ENCODE measurements at regions not wholly inside any gene's neighbourhood (a gene's known extent, or its start where the extent isn't known, plus 50 kb on each side); places are given as distances from the start of the nearest gene placed in this dataset.
"Not testable (repeated sequence)": the region's sequence is repeated elsewhere in the genome, so short reads cannot be mapped to it uniquely, and the experiment has no call there.

- DNase-seq: no peak
These were observed 654.4 kb upstream of the SLC35B3 start for GRCh38 chr6:9089724-9090123.

- no peak for DNase-seq
These were observed 652.1 kb upstream of the SLC35B3 start for GRCh38 chr6:9087470-9087869.

DNA sequence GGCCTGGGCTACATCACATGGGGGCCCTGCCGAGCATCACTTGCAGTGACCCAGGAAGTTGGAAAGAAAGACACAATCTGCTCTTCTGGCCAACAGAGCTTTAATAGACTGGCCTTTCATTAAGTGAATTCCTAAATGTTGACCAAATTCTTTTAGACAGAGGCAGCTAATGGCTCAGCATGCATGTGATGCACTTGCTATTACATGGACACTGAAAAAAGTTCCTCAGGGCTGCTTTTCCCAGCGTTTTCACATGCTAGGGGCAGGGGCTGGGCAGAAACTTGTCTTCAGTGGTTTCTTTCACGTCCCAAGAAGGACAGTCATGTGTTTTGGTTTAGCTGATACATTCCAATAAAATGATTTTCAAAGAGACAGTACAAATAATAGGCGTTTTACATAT lies 651.0 kb upstream of the SLC35B3 start:
- DNase-seq: peak; percentile 2

- DNase-seq: no peak
These were observed 650.3 kb upstream of the SLC35B3 start for GRCh38 chr6:9085709-9086070.

DNA sequence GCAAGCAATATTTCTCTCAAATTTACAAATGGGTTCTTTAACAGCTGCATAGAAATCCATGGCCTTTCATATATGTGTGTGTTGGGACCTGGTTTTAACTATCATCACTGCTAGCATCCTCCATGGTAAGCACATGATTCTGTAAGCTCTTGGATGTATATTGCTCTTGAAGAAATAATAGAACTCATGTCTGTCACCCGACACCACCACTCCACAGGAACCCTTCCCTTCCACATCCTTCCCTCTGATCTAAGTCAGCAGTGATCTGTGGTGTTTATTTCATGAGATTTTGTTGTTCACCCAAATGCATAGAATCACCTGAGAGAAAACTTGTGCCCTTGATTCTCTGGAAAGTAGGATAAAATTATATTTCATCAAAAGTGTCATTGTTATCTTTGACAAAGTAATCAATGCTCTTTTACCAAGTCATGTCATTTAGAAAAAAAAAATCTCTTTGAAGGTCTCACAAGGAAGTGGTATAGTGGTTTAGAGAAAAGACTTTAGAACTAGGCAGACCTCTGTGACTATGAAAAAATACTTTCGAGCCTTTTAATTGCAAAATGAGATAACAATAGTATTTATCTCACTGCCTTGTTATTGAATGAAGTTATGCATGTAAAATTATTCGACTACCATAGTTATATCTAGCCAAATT lies 649.8 kb upstream of the SLC35B3 start:
- DNase-seq: no peak

DNA sequence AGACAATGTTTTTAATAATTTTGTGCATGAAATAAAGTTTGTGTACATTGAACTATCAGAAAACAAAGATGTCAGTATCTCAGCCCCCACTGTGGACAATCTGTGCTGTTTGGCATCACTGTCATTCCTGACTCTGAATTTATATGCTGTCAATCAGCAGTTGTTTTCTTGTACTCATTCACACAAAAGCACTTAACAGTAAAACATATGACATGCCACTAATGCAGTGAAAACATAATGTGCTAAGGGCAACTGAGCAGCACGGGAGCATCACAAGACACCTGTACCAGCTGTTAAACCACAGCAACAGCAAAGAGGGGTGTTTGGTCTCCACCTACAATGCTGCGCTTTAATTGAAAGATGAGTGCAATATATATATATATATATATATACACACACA lies 647.8 kb upstream of the SLC35B3 start:
- no peak for DNase-seq

GRCh38 chr6:9066726-9067125 lies 631.4 kb upstream of the SLC35B3 start:
- DNase-seq: no peak

DNA sequence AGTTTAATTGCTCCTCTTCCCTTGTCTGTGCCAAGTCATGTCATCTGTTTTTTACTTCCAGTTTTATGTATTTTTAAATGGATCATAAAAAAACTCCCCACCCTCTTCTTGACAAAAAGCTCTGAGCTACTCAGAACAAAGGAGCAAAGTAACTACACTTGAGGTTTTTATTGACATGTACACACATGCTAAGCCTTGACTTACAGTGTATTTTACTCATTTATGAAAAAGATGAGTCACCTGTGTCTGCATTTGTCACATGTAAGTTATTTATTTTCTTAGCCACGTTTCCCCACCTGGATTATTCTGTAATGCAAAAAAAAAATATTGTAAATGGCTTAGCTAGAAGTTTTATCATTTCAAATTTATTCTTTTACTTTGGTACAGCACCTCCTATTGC lies 628.8 kb upstream of the SLC35B3 start:
- peak; percentile 38 for DNase-seq

GRCh38 chr6:9062596-9062995 lies 627.3 kb upstream of the SLC35B3 start:
- no peak for DNase-seq

DNA sequence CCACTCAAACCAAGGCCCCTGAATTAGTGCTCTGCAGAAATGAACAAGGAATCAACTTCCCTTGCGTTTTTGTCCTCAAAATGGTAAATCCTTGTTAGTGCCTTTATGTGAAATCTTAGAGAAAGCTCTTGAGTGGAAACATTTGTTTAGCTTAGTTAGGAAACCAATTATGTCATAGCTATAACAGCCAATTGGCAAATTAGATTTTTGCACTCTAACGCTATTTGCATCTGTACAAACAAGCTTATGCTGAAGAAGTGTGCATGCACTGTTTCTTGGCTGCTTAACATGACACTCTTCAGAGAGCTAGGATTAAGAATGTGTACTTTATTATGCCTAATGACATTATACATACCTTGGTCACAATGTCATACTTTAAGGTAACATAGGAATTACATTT lies 622.6 kb upstream of the SLC35B3 start:
- DNase-seq: peak; percentile 50

GRCh38 chr6:9056556-9056955 lies 621.2 kb upstream of the SLC35B3 start:
- DNase-seq: no peak

DNA sequence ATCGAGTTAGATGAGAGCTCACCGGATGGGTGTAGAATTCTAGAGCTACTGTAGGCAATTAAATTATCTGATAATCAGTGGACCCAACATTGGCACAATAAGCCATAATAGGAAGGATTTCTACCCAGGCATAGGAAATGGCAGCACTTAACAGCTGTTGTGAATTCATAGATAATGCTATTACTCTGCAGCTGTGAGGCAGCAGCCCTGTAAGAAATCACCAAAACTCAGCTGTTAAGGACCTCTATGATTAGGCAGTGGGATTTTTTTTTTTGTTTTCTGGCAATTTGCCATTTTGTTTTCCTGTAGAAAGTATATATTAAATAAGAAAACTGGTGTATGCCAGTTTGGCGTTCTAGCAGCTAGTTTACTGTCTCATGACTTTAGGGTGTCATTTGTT lies 609.1 kb upstream of the SLC35B3 start:
- peak; percentile 24 for DNase-seq

- DNase-seq: no peak
These were observed 605.4 kb upstream of the SLC35B3 start for GRCh38 chr6:9040718-9041117.

DNA sequence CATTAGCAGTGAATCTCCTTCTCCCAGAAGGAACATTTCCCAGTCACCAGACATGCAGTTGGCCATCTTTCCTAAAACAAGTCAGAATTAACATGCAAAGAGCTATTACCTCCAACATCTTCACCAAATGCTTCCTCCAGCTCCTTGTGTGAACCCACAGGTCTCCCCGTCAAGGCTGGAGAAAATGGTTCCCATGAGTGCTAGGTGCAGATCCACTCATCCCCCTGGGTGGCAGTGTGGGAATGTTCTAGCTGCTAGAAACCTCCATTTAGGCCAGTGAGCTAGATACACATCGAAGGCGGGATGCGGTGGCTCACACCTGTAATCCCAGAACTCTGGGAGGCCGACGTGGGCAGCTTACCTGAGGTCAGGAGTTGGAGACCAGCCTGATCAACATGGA lies 603.9 kb upstream of the SLC35B3 start:
- DNase-seq: no peak

DNA sequence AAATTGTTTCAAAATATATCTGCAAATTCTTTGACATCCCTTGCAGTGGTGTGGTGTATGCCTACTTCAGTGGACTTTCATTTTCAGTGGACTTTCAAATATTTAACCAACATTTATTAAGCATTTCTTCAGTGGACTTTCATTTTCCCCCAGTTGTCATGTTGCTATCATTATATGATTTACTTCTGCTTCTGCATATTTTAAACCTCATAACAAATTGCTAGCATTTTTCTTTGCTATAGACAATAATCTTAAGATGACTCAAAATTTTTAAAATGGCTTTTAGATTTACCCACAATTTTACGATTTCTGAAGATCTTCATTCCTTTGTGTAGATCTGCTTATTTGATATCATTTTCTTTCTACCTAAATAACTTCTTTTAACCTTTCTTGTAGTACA lies 592.7 kb upstream of the SLC35B3 start:
- DNase-seq: no peak

- DNase-seq: no peak
These were observed 590.5 kb upstream of the SLC35B3 start for GRCh38 chr6:9025796-9026394.

- no peak for DNase-seq
These were observed 589.9 kb upstream of the SLC35B3 start for GRCh38 chr6:9025228-9025627.

GRCh38 chr6:9024246-9024645 lies 588.9 kb upstream of the SLC35B3 start:
- not testable (repeated sequence) for DNase-seq

DNA sequence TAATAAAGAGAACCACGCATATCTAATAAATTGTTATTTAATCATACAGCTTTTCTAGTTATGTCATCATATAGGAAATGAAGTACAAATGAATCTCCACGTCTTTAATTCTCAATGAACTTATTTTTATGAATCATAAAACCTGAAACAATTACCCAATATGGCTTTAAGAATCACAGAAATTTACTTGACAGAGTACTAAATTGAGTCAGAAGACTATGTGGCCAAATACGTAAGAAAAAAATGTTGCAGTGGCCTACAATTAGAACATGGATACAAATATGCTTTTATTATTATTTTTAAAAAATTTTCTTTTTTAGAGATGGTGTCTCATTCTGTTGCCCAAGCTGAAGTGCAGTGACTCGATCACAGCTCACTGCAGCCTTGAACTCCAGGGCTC lies 584.7 kb upstream of the SLC35B3 start:
- DNase-seq: no peak

GRCh38 chr6:9009931-9010330 lies 574.6 kb upstream of the SLC35B3 start:
- DNase-seq: no peak

- DNase-seq: no peak
These were observed 571.7 kb upstream of the SLC35B3 start for GRCh38 chr6:9007027-9007426.

GRCh38 chr6:9002833-9003232 lies 567.5 kb upstream of the SLC35B3 start:
- DNase-seq: peak; percentile 6

- no peak for DNase-seq
These were observed 559.8 kb upstream of the SLC35B3 start for GRCh38 chr6:8995156-8995555.

DNA sequence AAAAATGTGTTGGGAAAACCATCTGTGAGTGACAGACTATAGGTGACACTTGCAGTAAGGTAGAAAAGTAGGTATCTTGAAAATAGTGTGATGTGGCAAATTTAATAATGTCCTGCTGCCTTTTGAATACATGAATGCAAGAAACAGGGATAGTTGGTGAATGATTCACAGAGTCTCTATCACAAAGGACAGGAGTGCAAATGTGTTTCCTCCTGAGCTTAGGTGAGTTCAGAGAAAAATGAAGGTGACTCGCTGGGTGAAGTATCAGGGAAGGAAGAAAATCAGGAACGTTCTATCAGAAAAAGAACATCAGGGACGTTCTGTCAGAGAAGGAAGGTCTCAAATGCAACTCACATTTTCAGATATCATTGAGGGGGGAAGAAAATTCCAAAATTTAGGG lies 557.8 kb upstream of the SLC35B3 start:
- DNase-seq: no peak

DNA sequence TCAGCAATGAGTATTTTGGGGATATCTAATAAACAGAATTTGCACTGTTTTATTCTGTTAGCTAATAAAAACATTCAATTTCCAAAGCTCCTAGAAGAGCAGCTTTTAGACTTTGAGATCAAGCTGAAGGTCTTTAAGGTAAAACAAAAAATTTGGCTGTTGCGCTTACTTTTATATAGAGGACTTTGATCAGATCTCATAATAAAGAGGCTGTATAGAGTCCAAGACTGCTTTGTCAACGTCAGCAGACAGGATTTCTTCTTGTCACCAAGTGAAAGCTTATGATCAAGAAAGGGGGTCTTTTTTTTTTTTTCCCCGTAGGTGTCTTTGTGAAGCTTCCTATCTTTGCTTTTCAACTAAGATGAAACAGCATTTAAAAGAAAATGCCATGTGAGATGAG lies 556.5 kb upstream of the SLC35B3 start:
- DNase-seq: no peak
